NCI-H1694 (cell line): ENCODE measurements at regions not wholly inside any gene's neighbourhood (a gene's known extent, or its start where the extent isn't known, plus 50 kb on each side); places are given as distances from the start of the nearest gene placed in this dataset.
"Not testable (repeated sequence)": the region's sequence is repeated elsewhere in the genome, so short reads cannot be mapped to it uniquely, and the experiment has no call there.

ENCODE experiments used
- DNase-seq: peaks from one replicate; lab custom pipeline; 2025; lab: John Stamatoyannopoulos, UW

GRCh38 chr2:55772109-55772980, 78.7 kb upstream of the PNPT1 start:
- no peak for DNase-seq

- DNase-seq: peak; percentile 52
Measured at GRCh38 chr2:55771612-55772011, 78.0 kb upstream of the PNPT1 start.

GRCh38 chr2:55768991-55769390, 75.3 kb upstream of the PNPT1 start:
- no peak for DNase-seq

GRCh38 chr2:55766947-55767346, 73.3 kb upstream of the PNPT1 start:
- no peak for DNase-seq

GRCh38 chr2:55765708-55766107, 72.1 kb upstream of the PNPT1 start:
- not testable (repeated sequence) for DNase-seq

- no peak for DNase-seq
Measured at GRCh38 chr2:55763721-55764120, 70.1 kb upstream of the PNPT1 start.

GRCh38 chr2:55761526-55761925, 67.9 kb upstream of the PNPT1 start:
- DNase-seq: no peak

- DNase-seq: no peak
Measured at GRCh38 chr2:55761024-55761423, 67.4 kb upstream of the PNPT1 start.

- no peak for DNase-seq
Measured at GRCh38 chr2:55760125-55760524, 66.5 kb upstream of the PNPT1 start.

GRCh38 chr2:55759271-55759921, 65.8 kb upstream of the PNPT1 start:
- no peak for DNase-seq

GRCh38 chr2:55751966-55752365, 58.3 kb upstream of the PNPT1 start:
- DNase-seq: no peak

- no peak for DNase-seq
Measured at GRCh38 chr2:55743583-55743982, 49.9 kb upstream of the PNPT1 start.
